Naive thymus-derived CD4-positive, alpha-beta T cell (primary cell): ENCODE measurements at regions not wholly inside any gene's neighbourhood (a gene's known extent, or its start where the extent isn't known, plus 50 kb on each side); places are given as distances from the start of the nearest gene placed in this dataset.

Experiments
- ATAC-seq: fragments of 150-1000 bp; cut with Tn5 transposase; 2 replicates; pipeline ENCODE4 v1.10.0; 2021; ENCODE audit warnings: mild to moderate bottlenecking, moderate library complexity
- CTCF ChIA-PET: fragments of 350-600 bp; sonication (Branson Sonifier 250); formaldehyde crosslinking; loops from one replicate; lab custom pipeline; 2021; ENCODE audit warnings: antibody characterized with exemption; lab: Charles Lee
- POLR2A ChIA-PET: fragments of 350-600 bp; sonication (Branson Sonifier 250); formaldehyde crosslinking; loops from one replicate; lab custom pipeline; 2021; ENCODE audit warnings: antibody characterized with exemption, inconsistent platforms; lab: Charles Lee
- DNase-seq, 9 donors: peaks; one replicate each; pipeline versions ENCODE4 v3.0.0 to v3.0.0-alpha.2; 2020 to 2022; ENCODE audit warnings: mixed read lengths in 1 of 9
- H3K27ac ChIP-seq: one replicate; pipeline ENCODE4 v1.7.0; 2013; ENCODE audit warnings: mild to moderate bottlenecking, low read depth, low read length, moderate library complexity
- H3K27me3 ChIP-seq, 2 donors: one replicate each; pipeline ENCODE4 v1.7.0; 2013; ENCODE audit warnings: low read length in 2 of 2, mild to moderate bottlenecking in 2 of 2, moderate library complexity in 2 of 2; ENCODE audit not compliant: control insufficient read depth in 2 of 2, insufficient read depth in 2 of 2
- H3K36me3 ChIP-seq, 3 experiments: 1 replicate in 2 of 3; 2 replicates in 1 of 3; pipeline ENCODE4 v1.7.0; 2013; ENCODE audit warnings: low read length in 3 of 3, mild to moderate bottlenecking in 3 of 3, moderate library complexity in 1 of 3; ENCODE audit not compliant: insufficient read depth in 3 of 3, control insufficient read depth in 2 of 3
- H3K4me1 ChIP-seq, 2 donors: one replicate each; pipeline ENCODE4 v1.7.0; 2013; ENCODE audit warnings: low read length in 2 of 2, mild to moderate bottlenecking in 2 of 2, moderate library complexity in 1 of 2; ENCODE audit not compliant: control insufficient read depth in 2 of 2, insufficient read depth in 2 of 2
- H3K4me3 ChIP-seq: 2 replicates; pipeline ENCODE4 v1.7.0; 2013; ENCODE audit warnings: mild to moderate bottlenecking, low read length
- H3K9me3 ChIP-seq, 3 experiments: 1 replicate in 2 of 3; 2 replicates in 1 of 3; pipeline ENCODE4 v1.7.0; 2013; ENCODE audit warnings: low read length in 3 of 3; ENCODE audit not compliant: control insufficient read depth in 2 of 3
- H3K27ac Mint-ChIP-seq, 9 donors: one replicate each; pipeline ENCODE4 v1.8.0; 2020 to 2022; ENCODE audit warnings: mixed read lengths in 9 of 9, mild to moderate bottlenecking in 8 of 9, moderate library complexity in 5 of 9, inconsistent platforms in 2 of 9
- H3K27me3 Mint-ChIP-seq, 5 donors: one replicate each; pipeline ENCODE4 v1.8.0; 2021 to 2022; ENCODE audit warnings: mixed read lengths in 5 of 5, mild to moderate bottlenecking in 1 of 5
- H3K36me3 Mint-ChIP-seq, 5 donors: one replicate each; pipeline ENCODE4 v1.8.0; 2020 to 2022; ENCODE audit warnings: mixed read lengths in 5 of 5, mild to moderate bottlenecking in 3 of 5, inconsistent platforms in 1 of 5
- H3K4me1 Mint-ChIP-seq, 7 donors: one replicate each; pipeline ENCODE4 v1.8.0; 2020 to 2022; ENCODE audit warnings: mixed read lengths in 7 of 7, mild to moderate bottlenecking in 3 of 7, inconsistent platforms in 1 of 7
- H3K4me3 Mint-ChIP-seq, 10 donors: one replicate each; pipeline ENCODE4 v1.8.0; 2020 to 2022; ENCODE audit warnings: mild to moderate bottlenecking in 10 of 10, mixed read lengths in 10 of 10, moderate library complexity in 6 of 10, inconsistent platforms in 2 of 10
- H3K9me3 Mint-ChIP-seq, 11 donors: one replicate each; pipeline ENCODE4 v1.8.0; 2020 to 2022; ENCODE audit warnings: mixed read lengths in 11 of 11, mild to moderate bottlenecking in 4 of 11, inconsistent platforms in 1 of 11, moderate library complexity in 1 of 11
- intact Hi-C, 2 donors: fragments of 100-400 bp; cut with micrococcal nuclease; formaldehyde crosslinking; loops; one replicate each; pipeline ENCODE4 v1.15.1; 2023

DNA sequence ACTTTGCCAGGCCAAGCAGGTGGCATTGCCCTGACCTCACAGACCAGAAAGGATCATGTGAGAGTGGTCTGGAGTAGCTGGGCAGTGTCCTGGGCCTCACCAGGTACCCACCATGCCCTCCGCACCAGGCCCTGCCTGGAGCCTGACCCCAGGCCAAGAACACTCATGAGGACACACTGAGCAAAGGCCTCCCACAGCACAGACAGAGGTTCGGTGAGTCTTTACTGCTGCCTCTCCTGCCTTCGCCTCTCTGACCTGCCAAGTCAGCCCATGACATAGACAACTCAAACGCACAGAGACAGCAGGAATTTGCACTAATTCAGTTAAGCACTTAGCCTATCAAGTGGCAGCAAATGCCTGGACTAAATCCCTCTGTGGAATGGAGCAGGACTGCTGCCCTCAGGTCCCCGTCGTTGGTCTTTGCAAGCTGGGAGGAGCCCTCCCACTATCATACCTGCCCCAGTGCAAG, 62.5 kb downstream of the RHOB start:
- DNase-seq, result no peak
- no peaks in the 10 kb centered on the region for H3K9me3 ChIP-seq
- H3K4me3 ChIP-seq, result no peak overlapping the region
- Mint-ChIP-seq H3K27me3 (peaks cover 0 to 8% (median 5%) of the 10 kb centered on the region in 5 donors), H3K36me3 (no peaks in the 10 kb centered on the region), H3K4me3 (no peak overlapping the region), H3K27ac (no peak overlapping the region), H3K4me1 (peaks cover 0 to 5% (median 0%) of the 10 kb centered on the region in 7 donors), H3K9me3 (peaks cover 0 to 3% (median 0%) of the 10 kb centered on the region in 11 donors)
- no peaks in the 10 kb centered on the region for H3K36me3 ChIP-seq
- POLR2A ChIA-PET, result no interaction called here
- H3K27me3 ChIP-seq, result no peaks in the 10 kb centered on the region
- peak; percentile 4 for ATAC-seq
- intact Hi-C loops, result no loop called here
- H3K27ac ChIP-seq, result no peak overlapping the region
- no peaks in the 10 kb centered on the region for H3K4me1 ChIP-seq
- CTCF ChIA-PET, result interaction anchor here (0.6 kb wide), 1 partner anchor 34 kb away, joined by 5 read pairs; no protein-coding TSS in a partner anchor

DNA sequence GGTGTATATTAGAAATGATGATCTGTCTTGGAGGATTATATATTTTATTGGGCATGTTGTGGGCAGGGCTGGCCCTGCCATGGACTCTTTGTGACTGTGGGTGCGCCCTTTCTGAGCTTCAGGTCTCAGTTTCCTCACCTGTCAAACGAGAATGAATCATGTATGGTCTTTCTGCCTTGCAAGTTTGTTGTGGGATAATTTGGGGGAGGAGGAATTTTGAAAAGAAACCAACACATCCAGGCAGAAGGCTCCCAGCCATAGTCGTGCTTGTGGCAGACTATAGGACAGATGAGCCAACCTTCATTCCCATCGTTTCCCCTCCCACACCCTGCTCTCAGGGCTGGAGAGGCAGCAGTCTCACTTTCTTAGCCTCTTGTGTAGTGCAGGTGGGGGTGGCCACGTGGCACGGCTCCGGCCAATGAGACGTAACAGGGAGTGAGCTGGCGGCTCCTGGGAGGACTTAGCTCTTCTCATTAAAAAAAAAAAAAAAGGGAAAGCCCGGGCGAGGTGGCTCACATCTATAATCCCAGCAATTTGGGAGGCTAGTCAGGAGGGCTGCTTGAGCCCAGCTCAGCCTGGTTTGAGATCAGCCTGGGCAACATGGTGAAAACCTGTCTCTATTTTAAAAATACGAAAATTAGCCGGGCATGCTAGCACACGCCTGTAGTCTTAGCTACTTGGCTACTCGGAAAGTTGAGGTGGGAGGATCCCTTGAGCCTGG, 63.1 kb downstream of the RHOB start:
- Mint-ChIP-seq H3K27ac (no peak overlapping the region), H3K36me3 (no peaks in the 10 kb centered on the region), H3K9me3 (peaks cover 0 to 4% (median 0%) of the 10 kb centered on the region in 11 donors), H3K4me1 (peaks cover 0 to 5% (median 0%) of the 10 kb centered on the region in 7 donors), H3K27me3 (peaks cover 0 to 8% (median 4%) of the 10 kb centered on the region in 5 donors), H3K4me3 (no peak overlapping the region)
- Histone ChIP-seq H3K4me3 (no peak overlapping the region), H3K27ac (no peak overlapping the region), H3K36me3 (no peaks in the 10 kb centered on the region), H3K27me3 (no peaks in the 10 kb centered on the region), H3K4me1 (no peaks in the 10 kb centered on the region), H3K9me3 (no peaks in the 10 kb centered on the region)
- DNase-seq (no peak), ATAC-seq (peak; percentile 6)
- ChIA-PET POLR2A (no interaction called here), CTCF (interaction anchor here (0.6 kb wide), 1 partner anchor 34 kb away, joined by 5 read pairs; no protein-coding TSS in a partner anchor)
- intact Hi-C loops, result no loop called here

DNA sequence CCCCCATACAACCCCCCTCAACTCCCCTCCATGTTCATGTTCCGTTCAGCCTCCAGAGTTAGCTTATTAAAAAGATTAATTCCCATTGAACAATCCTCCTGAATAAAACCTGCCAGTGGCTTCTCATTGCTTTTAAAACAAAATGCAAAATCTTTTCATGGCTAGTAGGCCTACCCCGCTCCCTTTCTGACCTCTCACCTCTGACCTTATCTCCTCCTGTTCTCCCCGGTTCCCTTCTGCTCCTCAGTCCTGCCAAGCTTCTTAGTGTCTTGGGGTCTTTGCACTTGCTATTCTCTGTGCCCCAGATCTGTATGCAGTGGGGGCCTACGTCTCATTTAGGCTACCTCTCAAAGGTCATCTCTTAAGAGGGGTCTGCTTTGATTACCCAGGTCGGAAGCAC, 64.3 kb downstream of the RHOB start:
- intact Hi-C loops, result no loop called here
- H3K9me3 ChIP-seq, result no peaks in the 10 kb centered on the region
- no peak overlapping the region for H3K27ac ChIP-seq
- ChIA-PET CTCF (no interaction called here), POLR2A (no interaction called here)
- no peaks in the 10 kb centered on the region for H3K27me3 ChIP-seq
- H3K4me3 Mint-ChIP-seq, result no peak overlapping the region
- no peak overlapping the region for H3K4me3 ChIP-seq
- peaks cover 0 to 5% (median 0%) of the 10 kb centered on the region in 7 donors for H3K4me1 Mint-ChIP-seq
- H3K36me3 ChIP-seq, result no peaks in the 10 kb centered on the region
- peaks cover 0 to 8% (median 4%) of the 10 kb centered on the region in 5 donors for H3K27me3 Mint-ChIP-seq
- H3K4me1 ChIP-seq, result no peaks in the 10 kb centered on the region
- no peak overlapping the region for H3K27ac Mint-ChIP-seq
- no peak for DNase-seq
- peaks cover 0 to 5% (median 0%) of the 10 kb centered on the region in 11 donors for H3K9me3 Mint-ChIP-seq
- no peak for ATAC-seq
- H3K36me3 Mint-ChIP-seq, result peaks cover 0 to 3% (median 0%) of the 10 kb centered on the region in 5 donors

DNA sequence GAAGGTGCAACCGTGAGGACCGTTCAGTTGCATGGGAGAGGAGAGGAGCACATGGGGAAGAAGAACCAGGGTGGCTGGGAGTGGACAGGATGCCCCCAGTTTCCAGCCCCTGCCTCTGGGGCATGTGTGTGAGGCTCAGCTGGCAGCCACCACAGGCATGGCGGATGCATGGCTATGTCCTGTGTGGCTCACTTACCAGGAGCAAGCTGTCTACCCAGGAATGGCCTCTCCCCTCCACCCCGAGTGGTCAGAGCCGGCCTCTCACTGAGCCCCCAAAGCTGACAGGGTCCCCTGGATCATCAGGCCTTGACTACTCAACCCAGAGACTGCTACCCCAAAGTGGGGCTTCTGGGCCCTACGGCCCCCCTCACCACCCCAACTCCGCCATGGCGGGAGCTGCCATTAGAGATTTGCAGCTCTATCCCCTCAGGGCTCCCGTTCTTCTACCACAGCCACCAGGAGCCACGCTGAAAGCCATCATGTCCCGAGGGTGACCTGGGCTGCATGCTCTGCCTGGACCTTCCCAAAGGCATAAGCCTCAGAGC, 65.3 kb downstream of the RHOB start:
- intact Hi-C loops, result no loop called here
- Histone ChIP-seq H3K27me3 (no peaks in the 10 kb centered on the region), H3K4me3 (no peak overlapping the region), H3K4me1 (no peaks in the 10 kb centered on the region), H3K9me3 (no peaks in the 10 kb centered on the region), H3K36me3 (no peaks in the 10 kb centered on the region), H3K27ac (no peak overlapping the region)
- Mint-ChIP-seq H3K4me3 (no peak overlapping the region), H3K27me3 (peaks cover 0 to 8% (median 0%) of the 10 kb centered on the region in 5 donors), H3K27ac (no peak overlapping the region), H3K4me1 (peaks cover 0 to 8% (median 0%) of the 10 kb centered on the region in 7 donors), H3K36me3 (peaks cover 0 to 3% (median 0%) of the 10 kb centered on the region in 5 donors), H3K9me3 (peaks cover 0 to 5% (median 0%) of the 10 kb centered on the region in 11 donors)
- POLR2A ChIA-PET, result no interaction called here
- no peak for ATAC-seq
- CTCF ChIA-PET, result no interaction called here
- DNase-seq, result no peak

GRCh38 chr2:20513946-20514345, 67.1 kb downstream of the RHOB start:
- H3K36me3 Mint-ChIP-seq, result peaks cover 0 to 3% (median 0%) of the 10 kb centered on the region in 5 donors
- H3K4me1 ChIP-seq, result no peaks in the 10 kb centered on the region
- H3K4me3 ChIP-seq, result no peak overlapping the region
- no peak overlapping the region for H3K4me3 Mint-ChIP-seq
- ChIA-PET POLR2A (no interaction called here), CTCF (no interaction called here)
- ATAC-seq (no peak), DNase-seq (no peak)
- H3K9me3 ChIP-seq, result no peaks in the 10 kb centered on the region
- no peak overlapping the region for H3K27ac Mint-ChIP-seq
- no peaks in the 10 kb centered on the region for H3K27me3 ChIP-seq
- no peak overlapping the region for H3K27ac ChIP-seq
- H3K27me3 Mint-ChIP-seq, result peaks cover 0 to 8% (median 0%) of the 10 kb centered on the region in 5 donors
- intact Hi-C loops, result no loop called here
- H3K9me3 Mint-ChIP-seq, result peaks cover 0 to 5% (median 0%) of the 10 kb centered on the region in 11 donors
- H3K4me1 Mint-ChIP-seq, result peaks cover 0 to 7% (median 0%) of the 10 kb centered on the region in 7 donors
- no peaks in the 10 kb centered on the region for H3K36me3 ChIP-seq

GRCh38 chr2:20514596-20515269, 67.9 kb downstream of the RHOB start:
- ATAC-seq (no peak), DNase-seq (no peak)
- Mint-ChIP-seq H3K27ac (no peak overlapping the region), H3K4me3 (no peak overlapping the region), H3K9me3 (peaks cover 0 to 5% (median 0%) of the 10 kb centered on the region in 11 donors), H3K36me3 (peaks cover 0 to 3% (median 0%) of the 10 kb centered on the region in 5 donors), H3K27me3 (peaks cover 0 to 8% (median 0%) of the 10 kb centered on the region in 5 donors), H3K4me1 (peaks cover 0 to 7% (median 0%) of the 10 kb centered on the region in 7 donors)
- Histone ChIP-seq H3K4me3 (no peak overlapping the region), H3K27ac (no peak overlapping the region), H3K36me3 (no peaks in the 10 kb centered on the region), H3K27me3 (no peaks in the 10 kb centered on the region), H3K9me3 (no peaks in the 10 kb centered on the region), H3K4me1 (no peaks in the 10 kb centered on the region)
- CTCF ChIA-PET, result no interaction called here
- POLR2A ChIA-PET, result no interaction called here
- intact Hi-C loops, result no loop called here
